ENCODE measurements at regions not wholly inside any gene's neighbourhood (a gene's known extent, or its start where the extent isn't known, plus 50 kb on each side); places are given as distances from the start of the nearest gene placed in this dataset.

- H3K9me3 ChIP-seq, result no peaks in the 10 kb centered on the region
- no peaks in the 10 kb centered on the region for H3K4me1 Mint-ChIP-seq (ENCODE audit: low read depth, unreplicated experiment)
- intact Hi-C loops (cut with micrococcal nuclease; ENCODE audit: unreplicated experiment), result no loop called here
- no peaks in the 10 kb centered on the region for H3K9me3 Mint-ChIP-seq (ENCODE audit: unreplicated experiment)
- no peaks in the 10 kb centered on the region for H3K4me1 ChIP-seq
- no peak overlapping the region for H3K27ac Mint-ChIP-seq (ENCODE audit: unreplicated experiment)
- no peak overlapping the region for H3K4me3 ChIP-seq (ENCODE audit: low read depth, low read length)
- BruUV-seq (replicated peaks), result no TSS peak
- POLR2A ChIA-PET, result no interaction called here
- no peaks in the 10 kb centered on the region for H3K27me3 ChIP-seq (replicated peaks; ENCODE audit: control insufficient read depth, insufficient read depth, low read length)
- no peaks in the 10 kb centered on the region for H3K36me3 ChIP-seq (ENCODE audit: control insufficient read depth, insufficient read depth, low read length)
- DNase-seq, result no peak
- H3K27me3 Mint-ChIP-seq (ENCODE audit: insufficient read depth, unreplicated experiment), result peaks cover 6% of the 10 kb centered on the region
- no peaks in the 10 kb centered on the region for H3K36me3 Mint-ChIP-seq (ENCODE audit: insufficient read depth, unreplicated experiment)
- H3K4me3 Mint-ChIP-seq (ENCODE audit: unreplicated experiment), result no peak overlapping the region
- CTCF ChIA-PET, result no interaction called here
- no peak for TF ChIP-seq CTCF (IDR thresholded peaks at IDR 0.05; ENCODE audit: insufficient read depth in 1 of 2, low read depth in 1 of 2, low read length in 1 of 2, severe bottlenecking in 1 of 2, unreplicated experiment in 1 of 2)
Measured at GRCh38 chrX:22462959-22463358, 190.2 kb downstream of the CBLL2 start.

GRCh38 chrX:22467571-22467970 is 194.9 kb downstream of the CBLL2 start:
- H3K4me1 ChIP-seq, result no peaks in the 10 kb centered on the region
- no peaks in the 10 kb centered on the region for H3K9me3 ChIP-seq
- H3K4me3 Mint-ChIP-seq (ENCODE audit: unreplicated experiment), result no peak overlapping the region
- no peak overlapping the region for H3K27ac Mint-ChIP-seq (ENCODE audit: unreplicated experiment)
- ChIA-PET CTCF (no interaction called here), POLR2A (no interaction called here)
- no peaks in the 10 kb centered on the region for H3K27me3 ChIP-seq (replicated peaks; ENCODE audit: control insufficient read depth, insufficient read depth, low read length)
- H3K9me3 Mint-ChIP-seq (ENCODE audit: unreplicated experiment), result no peaks in the 10 kb centered on the region
- H3K4me1 Mint-ChIP-seq (ENCODE audit: low read depth, unreplicated experiment), result no peaks in the 10 kb centered on the region
- H3K27me3 Mint-ChIP-seq (ENCODE audit: insufficient read depth, unreplicated experiment), result peaks cover 3% of the 10 kb centered on the region
- intact Hi-C loops (cut with micrococcal nuclease; ENCODE audit: unreplicated experiment), result no loop called here
- no peaks in the 10 kb centered on the region for H3K36me3 ChIP-seq (ENCODE audit: control insufficient read depth, insufficient read depth, low read length)
- no TSS peak for BruUV-seq (replicated peaks)
- no peaks in the 10 kb centered on the region for H3K36me3 Mint-ChIP-seq (ENCODE audit: insufficient read depth, unreplicated experiment)
- H3K4me3 ChIP-seq (ENCODE audit: low read depth, low read length), result no peak overlapping the region
- no peak for DNase-seq
- no peak for TF ChIP-seq CTCF (IDR thresholded peaks at IDR 0.05; ENCODE audit: insufficient read depth in 1 of 2, low read depth in 1 of 2, low read length in 1 of 2, severe bottlenecking in 1 of 2, unreplicated experiment in 1 of 2)

GRCh38 chrX:22481436-22481835 is 208.7 kb downstream of the CBLL2 start:
- H3K9me3 Mint-ChIP-seq (ENCODE audit: unreplicated experiment), result no peaks in the 10 kb centered on the region
- TF ChIP-seq CTCF (IDR thresholded peaks at IDR 0.05; ENCODE audit: insufficient read depth in 1 of 2, low read depth in 1 of 2, low read length in 1 of 2, severe bottlenecking in 1 of 2, unreplicated experiment in 1 of 2), result no peak
- ChIA-PET CTCF (no interaction called here), POLR2A (no interaction called here)
- H3K27me3 Mint-ChIP-seq (ENCODE audit: insufficient read depth, unreplicated experiment), result no peaks in the 10 kb centered on the region
- no peaks in the 10 kb centered on the region for H3K36me3 Mint-ChIP-seq (ENCODE audit: insufficient read depth, unreplicated experiment)
- H3K36me3 ChIP-seq (ENCODE audit: control insufficient read depth, insufficient read depth, low read length), result no peaks in the 10 kb centered on the region
- BruUV-seq (replicated peaks), result no TSS peak
- no peak overlapping the region for H3K4me3 ChIP-seq (ENCODE audit: low read depth, low read length)
- intact Hi-C loops (cut with micrococcal nuclease; ENCODE audit: unreplicated experiment), result no loop called here
- no peaks in the 10 kb centered on the region for H3K9me3 ChIP-seq
- H3K4me1 ChIP-seq, result no peaks in the 10 kb centered on the region
- no peak for DNase-seq
- H3K27me3 ChIP-seq (replicated peaks; ENCODE audit: control insufficient read depth, insufficient read depth, low read length), result no peaks in the 10 kb centered on the region
- H3K27ac Mint-ChIP-seq (ENCODE audit: unreplicated experiment), result no peak overlapping the region
- H3K4me3 Mint-ChIP-seq (ENCODE audit: unreplicated experiment), result no peak overlapping the region
- H3K4me1 Mint-ChIP-seq (ENCODE audit: low read depth, unreplicated experiment), result no peaks in the 10 kb centered on the region

Data from Caco-2 (cell line).